NCI-H1694 treated with DMSO at 0.1 percent for 48 hours (cell line): ENCODE measurements at regions not wholly inside any gene's neighbourhood (a gene's known extent, or its start where the extent isn't known, plus 50 kb on each side); places are given as distances from the start of the nearest gene placed in this dataset.

Experiments
- DNase-seq: peaks from one replicate; lab custom pipeline; 2025; lab: John Stamatoyannopoulos, UW

- no peak for DNase-seq
Observed at GRCh38 chr12:92359581-92360209, 214.0 kb upstream of the BTG1 start.

DNA sequence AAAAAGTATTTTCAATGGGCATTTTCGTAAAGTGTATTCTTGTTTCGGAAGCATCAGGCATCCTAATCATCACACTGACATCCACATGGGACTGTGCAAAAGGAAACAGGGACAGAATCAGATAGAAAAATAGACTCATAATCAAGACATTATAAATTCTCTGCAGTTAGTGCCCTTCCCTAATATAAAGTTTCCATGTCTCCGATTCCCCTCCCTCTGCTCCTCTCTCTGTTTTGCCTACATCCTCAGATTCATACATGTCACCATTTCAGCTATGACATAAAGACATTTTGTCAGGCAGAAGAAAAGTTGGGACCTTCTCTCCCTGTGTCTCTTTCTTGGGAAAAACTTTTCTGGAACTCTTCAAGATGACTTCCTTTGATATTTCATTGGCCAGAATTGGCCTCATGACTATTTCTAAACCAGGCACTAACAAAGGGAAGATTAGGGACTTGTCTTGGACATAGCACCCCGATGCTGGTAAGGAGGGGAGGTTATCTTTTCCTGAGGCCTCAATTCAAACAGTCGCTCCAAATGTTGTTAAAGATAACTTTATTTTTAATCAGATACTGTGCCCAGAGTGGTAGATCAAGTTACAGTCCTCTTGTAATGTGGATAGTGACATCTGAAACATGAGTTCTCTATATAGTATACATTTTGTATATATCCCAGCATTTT, 212.1 kb upstream of the BTG1 start:
- no peak for DNase-seq

- no peak for DNase-seq
Observed at GRCh38 chr12:92356425-92356824, 210.8 kb upstream of the BTG1 start.

DNA sequence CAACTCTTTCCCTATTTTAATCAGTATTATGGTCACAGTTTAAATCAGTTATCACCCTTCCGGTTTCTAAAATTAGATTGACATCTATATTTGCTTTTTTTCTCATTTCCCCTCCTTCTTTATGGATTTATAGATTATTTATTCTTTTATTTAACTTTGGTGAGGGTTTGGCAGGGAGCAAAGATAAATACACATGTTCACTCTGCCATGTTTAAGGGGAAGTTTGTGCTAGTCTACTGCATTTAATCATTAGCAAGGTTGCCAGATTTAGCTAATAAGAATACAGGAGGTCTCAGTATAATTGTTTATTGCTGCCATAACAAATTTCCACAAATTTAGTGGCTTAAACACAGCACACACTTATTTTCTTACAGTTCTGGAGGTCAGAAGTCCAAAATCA, 204.0 kb upstream of the BTG1 start:
- DNase-seq = no peak

DNA sequence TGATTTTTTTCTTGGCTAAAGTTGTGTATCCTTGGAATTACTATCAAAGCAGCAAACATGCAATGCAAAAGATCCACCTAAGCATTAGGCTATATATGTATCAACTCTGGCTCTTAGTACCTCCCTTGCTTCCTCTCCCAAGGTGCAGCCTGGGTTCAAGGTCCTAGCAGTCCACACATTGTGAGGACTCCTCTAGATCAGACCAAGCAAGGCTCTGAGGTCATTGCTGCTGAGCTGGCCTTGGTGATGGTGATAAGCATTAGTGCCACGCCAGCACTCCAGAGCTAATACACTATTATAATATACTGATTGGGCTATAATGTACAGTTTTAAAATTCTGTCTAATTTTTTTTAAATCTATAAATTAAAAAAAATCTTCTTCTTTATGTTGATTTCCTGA, 196.9 kb upstream of the BTG1 start:
- DNase-seq = no peak

GRCh38 chr12:92341065-92341668, 195.5 kb upstream of the BTG1 start:
- no peak for DNase-seq

DNA sequence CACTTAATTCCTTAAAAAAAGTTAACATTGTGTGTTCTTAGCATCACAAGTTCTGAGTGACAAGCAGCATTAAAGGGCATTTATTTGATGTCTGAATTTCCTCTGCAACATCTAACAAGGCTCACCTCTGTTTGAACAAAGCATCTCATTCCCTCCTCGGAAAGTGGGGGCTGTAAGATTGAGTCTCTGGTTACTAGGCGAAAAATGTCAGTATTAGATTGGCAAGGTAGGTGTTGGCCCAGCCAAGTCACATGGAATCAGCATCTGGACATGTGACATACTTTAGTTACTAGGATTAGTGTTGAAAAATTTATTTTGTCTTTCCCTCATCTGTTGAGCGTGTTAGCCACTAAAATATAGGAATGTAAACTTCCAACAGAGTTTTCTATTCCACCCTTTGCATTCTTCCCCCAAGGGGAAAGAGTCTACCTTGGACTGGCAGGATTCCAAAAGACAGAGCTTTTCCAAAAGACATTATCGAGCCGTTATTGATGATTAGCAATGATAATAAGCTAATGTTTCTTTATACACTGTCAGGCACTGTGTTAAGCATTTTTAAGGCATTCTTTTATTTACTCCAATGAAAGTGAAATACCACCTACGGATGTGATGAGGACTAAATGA, 194.9 kb upstream of the BTG1 start:
- no peak for DNase-seq

GRCh38 chr12:92340003-92340402, 194.4 kb upstream of the BTG1 start:
- DNase-seq = no peak

DNA sequence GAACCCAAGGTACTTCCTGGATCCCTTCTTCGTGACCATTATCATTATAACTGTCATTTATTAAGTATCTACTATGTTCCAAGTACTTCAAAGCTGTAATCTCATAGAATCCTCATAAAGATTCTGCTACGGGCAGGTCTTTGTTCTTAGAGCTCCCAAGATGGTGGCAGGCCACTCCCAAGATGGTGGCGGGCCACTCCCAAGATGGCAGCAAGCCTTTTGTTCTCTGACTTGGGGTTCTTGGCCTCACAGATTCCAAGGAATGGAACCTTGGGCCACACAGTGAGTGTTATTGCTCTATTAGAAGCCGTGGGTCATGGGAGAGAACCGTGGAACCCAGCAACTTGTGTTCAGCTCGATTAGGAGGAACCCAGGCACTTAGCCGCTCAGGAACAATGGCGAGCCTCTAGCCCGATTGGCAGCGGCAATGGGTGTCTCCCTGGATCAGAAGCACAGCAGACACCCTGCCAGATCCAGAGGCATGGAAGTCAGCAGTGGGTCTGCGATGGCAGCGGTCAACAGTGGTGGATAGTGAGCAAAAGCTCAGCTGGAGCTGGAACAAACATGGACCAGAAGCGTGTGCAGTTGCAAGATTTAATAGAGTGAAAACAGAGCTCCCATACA, 193.7 kb upstream of the BTG1 start:
- no peak for DNase-seq

DNA sequence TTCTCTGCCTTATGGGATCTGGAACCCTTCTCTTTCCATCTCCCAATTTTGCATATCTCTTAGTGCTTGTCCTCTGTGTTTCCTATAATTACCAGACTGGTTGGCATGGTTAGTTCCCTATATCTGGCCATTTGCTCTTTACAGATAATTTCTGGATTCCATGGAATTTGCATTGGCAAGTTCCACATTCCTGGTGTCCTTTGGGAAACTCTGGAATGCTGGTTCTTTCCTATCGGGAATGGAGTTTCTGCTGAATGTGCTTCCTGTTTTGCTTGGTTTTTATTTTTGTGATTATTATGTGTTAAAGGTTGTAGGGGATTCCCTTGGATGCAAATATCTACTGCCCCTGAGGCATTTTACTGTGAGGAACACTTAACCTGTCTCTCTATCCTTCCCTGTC, 193.0 kb upstream of the BTG1 start:
- DNase-seq = no peak

DNA sequence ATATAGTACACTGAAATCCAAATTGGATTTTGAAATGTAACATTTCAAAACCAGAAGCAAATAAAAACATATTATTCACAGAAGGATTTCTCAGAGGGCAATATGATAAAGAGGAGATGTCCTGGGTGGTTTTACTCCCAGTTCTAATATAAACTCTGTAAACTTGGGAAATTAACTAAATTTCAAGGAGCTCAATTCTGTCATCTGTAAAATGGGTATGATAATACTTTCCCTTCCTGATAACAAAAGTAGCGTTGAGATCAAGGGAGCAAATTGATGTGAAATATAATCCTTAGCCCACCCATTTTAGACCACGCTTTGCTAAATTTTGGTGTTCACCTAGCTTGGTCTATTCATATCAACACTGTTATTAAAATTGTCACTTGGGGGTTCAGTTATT, 192.5 kb upstream of the BTG1 start:
- no peak for DNase-seq

DNA sequence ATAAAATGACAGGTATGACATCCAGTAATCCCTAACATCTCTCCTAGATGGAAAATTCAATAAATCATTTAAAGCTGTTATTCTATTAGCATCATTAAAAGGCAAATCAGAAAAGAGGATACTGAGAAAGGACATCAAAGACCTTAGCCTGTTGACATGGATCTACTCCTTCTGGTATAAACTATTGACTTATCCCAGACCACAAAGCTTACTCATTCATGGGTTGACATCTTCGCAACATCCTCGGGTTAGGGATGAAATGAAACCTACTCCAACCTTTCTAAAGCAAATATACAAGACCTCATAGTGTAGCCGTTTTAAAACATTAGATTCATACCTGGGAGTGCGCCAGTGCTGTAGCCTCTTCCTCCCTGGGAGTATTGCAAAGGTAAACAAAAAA, 191.5 kb upstream of the BTG1 start:
- no peak for DNase-seq

GRCh38 chr12:92336641-92337040, 191.0 kb upstream of the BTG1 start:
- no peak for DNase-seq

GRCh38 chr12:92335831-92336230, 190.2 kb upstream of the BTG1 start:
- DNase-seq = no peak

GRCh38 chr12:92334552-92334951, 188.9 kb upstream of the BTG1 start:
- no peak for DNase-seq

- no peak for DNase-seq
Observed at GRCh38 chr12:92332552-92332951, 186.9 kb upstream of the BTG1 start.

DNA sequence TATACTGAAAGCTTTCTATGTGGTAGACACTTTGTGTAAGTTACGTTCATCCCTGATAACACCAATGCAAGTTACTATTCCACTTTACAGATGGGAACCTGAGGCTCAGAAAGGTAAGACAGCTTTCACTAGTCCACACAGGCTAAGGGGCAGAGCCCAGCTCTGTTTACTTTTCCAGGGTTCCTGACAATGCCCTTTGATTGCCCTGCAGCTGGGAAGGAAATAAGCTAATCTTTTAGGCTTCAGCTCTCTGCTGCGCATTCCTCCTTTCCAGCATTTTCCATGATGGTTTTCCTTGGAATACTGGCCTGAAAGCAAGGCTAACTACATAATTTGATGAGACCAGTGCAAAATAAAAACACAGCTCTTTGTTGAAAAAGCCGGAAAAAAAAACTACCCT, 185.7 kb upstream of the BTG1 start:
- DNase-seq = no peak

DNA sequence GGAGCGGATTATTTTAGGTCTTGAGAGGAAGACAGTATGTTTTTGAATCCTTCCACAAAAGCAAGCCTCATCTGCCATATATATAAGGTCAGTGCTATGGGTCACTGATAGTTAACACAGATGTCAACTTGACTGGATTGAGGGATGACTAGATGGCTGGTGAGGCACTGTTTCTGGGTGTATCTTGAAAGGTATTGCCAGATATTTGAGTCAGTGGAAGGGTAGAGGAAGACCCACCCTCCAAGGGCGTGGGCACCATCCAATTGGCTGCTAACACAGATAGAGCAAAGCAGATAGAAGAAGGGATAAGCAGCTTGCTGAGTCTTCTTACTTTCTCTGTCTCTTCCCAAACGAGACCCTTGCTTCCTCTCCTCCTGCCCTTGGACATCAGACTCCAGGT, 185.0 kb upstream of the BTG1 start:
- no peak for DNase-seq

- no peak for DNase-seq
Observed at GRCh38 chr12:92326877-92327276, 181.2 kb upstream of the BTG1 start.

DNA sequence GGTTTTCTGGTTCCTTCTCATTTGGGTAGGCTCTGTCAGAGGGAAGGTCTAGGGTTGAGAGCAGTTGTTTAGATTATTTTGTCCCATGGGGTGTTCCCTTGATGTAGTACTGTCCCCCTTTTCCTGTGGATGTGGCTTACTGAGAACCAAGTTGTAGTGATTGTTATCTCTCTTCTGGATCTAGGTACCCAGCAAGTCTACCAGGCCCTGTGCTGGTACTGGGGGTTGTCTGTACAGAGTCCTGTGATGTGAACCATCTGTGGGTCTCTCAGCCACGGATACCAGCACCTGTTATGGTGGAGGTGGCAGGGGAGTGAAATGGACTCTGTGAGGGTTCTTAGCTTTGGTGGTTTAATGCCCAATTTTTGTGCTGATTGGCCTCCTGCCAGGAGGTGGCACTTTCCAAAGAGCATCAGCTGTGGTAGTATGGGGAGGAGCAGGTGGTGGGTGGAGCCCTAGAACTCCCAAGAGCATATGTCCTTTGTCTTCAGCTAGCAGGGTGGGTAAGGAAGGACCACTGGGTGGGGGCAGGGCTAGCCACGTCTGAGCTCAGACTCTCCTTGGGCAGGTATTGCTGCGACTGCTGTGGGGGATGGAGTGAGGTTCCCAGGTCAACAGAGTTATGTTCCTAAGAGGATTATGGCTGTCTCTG, 179.3 kb upstream of the BTG1 start:
- no peak for DNase-seq

DNA sequence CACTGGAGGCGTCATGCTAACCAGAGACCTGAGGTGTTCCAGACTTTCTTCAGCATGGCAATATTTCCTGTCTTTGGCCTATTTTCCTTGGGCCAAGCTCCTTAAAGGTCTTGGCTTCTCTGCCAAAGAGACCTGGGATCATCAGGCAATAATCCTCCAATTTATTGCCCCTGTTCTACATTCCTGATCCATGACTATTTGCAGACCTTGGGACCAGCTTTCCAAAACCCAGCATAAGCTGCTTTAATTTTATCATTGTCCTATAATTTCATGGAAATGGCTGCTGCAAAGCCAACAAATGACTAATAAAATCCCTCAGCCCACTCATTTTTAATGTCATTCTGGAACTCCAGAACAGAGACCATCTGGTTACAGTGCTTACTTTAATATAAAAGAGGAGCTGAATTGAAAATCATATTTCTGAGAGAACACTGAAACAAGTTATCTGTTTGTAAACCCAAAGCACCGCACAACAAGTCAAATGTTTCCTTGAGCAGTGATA, 166.9 kb upstream of the BTG1 start:
- DNase-seq = no peak
